NOMO-1 treated with DMSO at 0.1 percent for 48 hours (cell line): ENCODE measurements at regions not wholly inside any gene's neighbourhood (a gene's known extent, or its start where the extent isn't known, plus 50 kb on each side); places are given as distances from the start of the nearest gene placed in this dataset.
"Not testable (repeated sequence)": the region's sequence is repeated elsewhere in the genome, so short reads cannot be mapped to it uniquely, and the experiment has no call there.

Experiments
- DNase-seq: peaks from one replicate; lab custom pipeline; 2025; ENCODE audit not compliant: unreplicated experiment; lab: John Stamatoyannopoulos, UW

DNA sequence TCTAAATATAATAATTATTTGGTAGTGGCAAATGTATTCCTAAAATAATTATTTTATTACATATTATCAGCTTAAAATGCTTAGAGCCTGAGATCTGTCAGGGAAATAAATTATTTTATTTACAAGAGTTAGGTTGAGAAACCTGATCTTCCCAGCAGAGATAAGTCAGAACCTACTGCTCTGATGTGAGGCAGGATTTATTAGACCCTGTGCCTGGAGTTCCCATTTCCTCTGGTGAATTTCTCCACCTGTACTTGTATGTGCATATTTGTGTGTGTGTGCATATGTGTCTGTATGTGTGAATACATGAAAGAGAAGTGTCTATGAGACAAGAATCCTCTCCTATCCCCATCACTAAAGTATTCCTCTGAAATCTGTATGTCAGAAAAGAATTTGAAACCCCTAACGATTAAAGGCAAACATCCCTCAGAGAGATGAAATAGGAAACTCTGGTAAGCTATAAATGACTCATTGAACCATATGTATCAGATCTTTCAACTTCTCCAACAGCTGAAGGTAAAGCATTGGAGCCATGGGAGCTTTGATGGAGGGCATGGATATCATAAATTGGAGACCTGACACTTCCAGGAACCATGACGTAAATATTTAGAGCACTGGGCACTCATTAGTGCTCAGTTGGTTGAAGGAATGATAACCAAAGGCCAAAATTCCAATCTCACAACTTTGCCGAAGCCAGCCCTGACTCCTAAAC, 190.9 kb downstream of the XPNPEP1 start:
- no peak for DNase-seq

DNA sequence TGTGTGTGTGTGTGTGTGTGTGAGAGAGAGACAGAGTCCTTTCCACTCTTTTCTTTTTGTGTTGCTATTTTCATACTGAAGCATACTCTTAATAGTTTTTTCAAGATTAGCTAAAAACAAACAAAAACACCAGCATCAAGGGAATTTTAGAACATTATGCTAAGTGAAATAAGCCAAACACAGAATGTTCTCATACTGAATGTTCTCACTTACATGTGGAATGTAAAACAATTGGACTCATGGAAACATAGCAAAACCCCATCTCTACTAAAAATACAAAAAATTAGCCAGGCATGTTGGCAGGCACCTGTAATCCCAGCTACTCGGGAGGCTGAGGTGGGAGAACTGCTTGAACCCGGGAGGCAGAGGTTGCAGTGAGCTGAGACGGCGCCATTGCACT, 193.4 kb downstream of the XPNPEP1 start:
- DNase-seq = not testable (repeated sequence)

DNA sequence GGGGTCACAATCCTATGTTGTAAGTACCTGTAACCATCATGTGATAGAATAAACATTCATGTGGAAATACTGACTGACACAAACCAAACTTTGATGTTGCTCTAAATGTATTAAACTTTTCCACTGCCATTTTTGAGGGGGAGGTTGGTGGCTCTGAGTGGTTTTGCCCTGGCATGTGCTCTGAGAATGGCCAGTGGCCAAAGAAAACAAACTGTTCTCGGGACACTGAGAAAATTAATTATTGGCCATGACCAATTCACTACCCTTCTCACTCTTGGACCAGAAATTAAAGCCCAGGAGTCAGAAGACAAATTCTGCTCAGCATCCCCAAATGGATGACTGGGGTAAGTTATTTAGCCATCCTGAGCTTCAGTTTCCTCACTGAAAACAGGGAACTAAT, 195.9 kb downstream of the XPNPEP1 start:
- no peak for DNase-seq

DNA sequence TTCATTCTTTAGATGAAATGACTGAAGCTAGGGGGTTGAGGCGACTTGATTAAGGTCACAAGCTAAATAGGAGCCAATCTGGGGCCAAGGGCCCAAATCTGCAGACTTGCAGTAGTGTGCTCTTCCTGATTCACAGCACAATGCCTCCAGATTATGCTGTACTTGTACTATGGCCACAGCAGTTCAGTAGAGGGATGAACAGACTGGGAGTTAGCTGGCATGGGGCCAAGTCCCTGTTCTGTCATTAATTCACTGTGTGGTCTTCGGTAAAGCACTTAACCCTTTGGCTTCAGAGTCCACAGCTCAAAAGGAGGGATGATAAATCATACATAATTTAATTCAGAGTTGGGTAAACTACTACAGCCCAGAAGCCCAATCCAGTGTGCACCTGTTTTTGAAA, 196.8 kb downstream of the XPNPEP1 start:
- no peak for DNase-seq

DNA sequence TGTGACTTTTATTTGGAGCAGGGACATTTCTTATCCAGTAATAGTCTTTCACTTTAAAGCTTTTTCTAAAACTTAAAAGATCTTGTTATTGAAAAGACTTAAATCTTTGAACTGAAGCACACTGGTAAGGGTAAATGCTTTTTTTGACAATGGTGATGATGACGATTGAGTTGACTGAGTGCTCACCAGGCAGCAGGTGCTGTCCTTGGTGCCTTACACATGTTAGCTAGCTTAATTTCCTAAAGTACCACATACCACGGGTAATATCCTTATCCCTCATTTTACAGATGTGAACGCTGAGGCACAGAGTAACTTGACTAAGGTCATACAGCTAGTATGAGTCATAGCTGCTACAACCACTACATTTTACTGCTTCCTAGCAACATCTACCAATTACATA, 200.0 kb downstream of the XPNPEP1 start:
- DNase-seq = no peak

DNA sequence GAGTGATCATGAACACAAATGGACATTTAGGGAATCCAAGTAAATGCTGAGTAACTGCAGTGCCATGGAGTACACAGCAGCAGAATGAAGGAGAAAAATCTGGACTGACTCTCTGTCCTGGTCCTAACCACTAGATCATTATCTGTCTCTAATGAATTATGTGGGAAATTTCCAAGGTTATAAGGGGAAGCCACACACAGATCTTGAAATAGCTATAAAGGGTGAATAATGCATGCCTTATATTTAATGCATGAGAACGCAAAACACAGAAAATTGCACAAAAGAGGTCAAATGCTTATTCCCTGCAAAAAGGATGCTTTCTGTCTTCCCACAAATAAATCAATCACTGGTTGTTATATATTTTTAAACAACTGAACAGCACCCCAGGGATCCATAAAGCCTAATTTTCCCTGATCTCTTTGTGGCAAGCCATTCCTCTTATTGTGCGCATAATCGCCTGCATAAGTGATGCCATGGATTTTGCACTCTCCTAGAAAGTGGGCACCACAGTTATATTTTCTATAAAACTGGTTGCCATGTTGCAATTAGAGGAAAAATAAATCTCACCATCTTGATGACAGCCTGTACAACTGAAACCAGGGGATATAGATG, 201.8 kb downstream of the XPNPEP1 start:
- DNase-seq = no peak

DNA sequence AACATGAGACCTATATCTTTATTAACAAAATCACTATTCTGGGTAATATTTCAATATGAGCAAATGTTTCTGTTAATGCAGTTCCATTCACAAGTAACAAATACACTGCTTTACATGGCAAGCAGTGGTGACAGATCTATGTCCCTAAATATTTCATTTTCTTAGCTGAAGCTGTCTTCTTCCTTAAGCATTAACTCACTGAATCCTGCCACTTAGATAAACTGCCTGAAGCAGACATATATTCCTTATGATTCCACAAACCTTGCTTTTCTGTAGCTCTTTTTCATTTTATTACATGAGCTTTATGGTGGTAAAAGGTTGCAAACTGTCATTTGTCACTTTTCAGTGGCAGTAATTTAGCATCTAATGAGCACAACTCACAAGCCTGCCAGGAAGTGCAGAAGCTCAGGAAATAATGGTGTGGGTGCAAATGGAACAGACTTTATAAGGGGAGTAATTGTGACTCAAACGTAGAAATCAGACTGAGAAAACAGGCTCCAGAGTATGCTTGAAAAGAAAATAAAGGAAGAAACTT, 217.2 kb downstream of the XPNPEP1 start:
- DNase-seq = no peak

DNA sequence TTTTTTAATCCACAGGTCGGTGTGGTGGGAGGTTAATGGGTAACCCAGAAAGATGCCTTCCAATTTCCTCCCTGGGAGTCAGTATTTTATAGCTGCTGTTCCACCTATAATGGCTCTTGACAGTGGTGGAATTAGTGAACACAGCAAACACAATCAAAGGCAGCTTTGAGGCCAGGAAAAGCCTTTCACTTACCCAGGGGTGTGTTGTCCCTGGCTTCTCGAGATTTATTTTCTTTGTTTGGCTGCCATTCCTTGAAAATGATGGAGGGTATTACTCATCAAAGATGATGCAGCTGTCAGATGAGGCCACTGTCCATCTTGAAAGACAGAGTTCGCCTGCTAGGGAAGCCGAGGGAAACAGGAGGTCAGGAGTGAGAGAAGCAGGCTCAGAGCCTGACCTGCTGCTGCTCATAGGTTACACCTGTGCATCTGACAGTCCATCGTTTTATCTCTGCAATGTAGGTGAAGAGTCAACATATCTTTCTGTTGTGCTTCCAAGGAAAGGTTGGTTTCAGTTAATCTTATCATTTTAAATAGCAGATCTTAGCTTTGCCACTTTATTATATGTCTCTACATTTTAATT, 221.6 kb downstream of the XPNPEP1 start:
- no peak for DNase-seq

DNA sequence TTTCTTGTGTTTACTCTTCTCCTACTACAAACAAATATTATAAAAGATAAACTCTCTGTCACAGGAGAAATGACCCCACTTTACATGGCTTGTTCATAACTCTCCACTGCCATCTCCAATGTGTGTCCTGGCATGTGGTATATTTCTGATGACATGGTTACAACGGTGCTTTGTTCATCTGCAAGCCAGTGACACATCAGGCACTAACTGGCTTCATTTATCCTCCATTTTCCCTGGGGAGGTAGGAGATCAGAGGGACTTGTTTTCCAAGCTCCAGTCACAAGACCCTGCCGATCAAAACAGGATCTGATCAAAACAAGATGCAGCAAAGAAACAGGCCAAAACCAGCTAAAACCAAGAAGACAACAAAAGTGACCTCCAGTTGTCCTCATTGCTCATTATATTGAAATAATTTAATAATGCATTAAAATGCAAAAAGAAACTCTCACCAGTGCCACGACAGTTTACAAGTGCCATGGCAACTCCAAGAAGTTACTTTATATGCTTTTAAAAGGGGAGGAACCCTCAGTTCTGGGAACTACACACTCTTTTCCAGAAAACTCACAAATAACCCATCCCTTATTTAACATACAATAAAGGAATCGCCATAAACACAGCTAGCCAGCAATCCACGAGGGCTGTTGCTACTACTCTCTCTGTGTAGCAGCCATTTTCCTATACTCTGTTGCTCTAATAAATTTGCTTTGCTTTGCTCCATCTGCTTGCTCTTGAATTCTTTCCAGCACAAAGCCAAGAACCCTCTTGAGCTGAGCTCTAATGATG, 224.2 kb downstream of the XPNPEP1 start:
- no peak for DNase-seq

DNA sequence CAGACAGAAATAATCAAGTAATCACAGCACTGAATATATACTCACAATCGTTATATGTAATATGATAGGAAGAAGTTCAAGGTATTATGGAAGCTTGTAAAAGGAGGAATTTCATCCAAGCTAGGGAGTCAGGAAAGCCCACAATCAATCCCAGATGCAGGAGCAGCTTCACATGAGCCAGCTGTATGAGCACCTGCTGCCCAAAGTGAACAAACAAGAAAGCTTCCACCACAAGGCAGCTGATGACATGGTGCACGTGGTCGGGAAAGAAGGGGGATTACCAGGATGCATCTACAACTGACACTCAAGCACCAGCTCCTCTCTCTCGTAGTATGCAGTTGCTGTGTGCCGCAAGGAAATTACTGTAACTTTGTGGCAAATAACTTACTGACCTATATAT, 225.2 kb downstream of the XPNPEP1 start:
- no peak for DNase-seq

DNA sequence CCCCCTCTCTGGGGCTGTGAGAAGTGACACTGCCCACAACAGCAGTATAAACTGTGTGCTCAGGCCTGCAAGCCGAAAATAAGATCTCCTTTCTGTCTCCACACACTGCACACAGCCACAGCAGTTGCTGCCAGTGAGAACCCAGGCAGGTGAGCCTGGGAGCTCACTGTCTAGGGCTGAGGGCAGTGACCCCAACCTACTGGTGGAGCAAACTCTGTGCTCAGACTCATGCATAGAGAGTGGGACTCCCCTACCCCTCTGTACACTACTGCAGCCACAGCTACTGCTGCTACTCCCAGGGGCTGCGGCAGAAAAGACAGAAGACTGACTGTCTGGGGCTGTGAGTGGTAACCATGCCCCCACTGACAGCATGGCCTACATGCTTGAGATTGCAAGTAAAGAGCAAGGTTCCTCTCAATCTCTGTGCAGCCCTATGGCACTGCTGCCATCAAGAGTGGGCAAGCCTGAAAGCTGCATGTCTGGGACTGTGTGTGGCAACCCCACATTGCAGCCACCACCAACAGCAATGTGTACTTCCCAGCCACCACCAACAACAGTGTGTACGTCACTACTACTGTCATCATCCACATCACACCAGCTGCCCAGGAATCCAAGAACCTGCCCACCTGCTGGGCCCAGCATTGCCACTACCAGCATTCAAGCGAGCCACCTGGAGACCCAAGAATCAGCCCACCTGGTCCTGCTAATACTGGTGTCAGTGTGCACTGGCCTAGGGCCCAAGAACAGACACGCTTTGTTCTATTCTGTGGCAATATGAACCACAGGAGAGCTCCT, 226.1 kb downstream of the XPNPEP1 start:
- DNase-seq = no peak

DNA sequence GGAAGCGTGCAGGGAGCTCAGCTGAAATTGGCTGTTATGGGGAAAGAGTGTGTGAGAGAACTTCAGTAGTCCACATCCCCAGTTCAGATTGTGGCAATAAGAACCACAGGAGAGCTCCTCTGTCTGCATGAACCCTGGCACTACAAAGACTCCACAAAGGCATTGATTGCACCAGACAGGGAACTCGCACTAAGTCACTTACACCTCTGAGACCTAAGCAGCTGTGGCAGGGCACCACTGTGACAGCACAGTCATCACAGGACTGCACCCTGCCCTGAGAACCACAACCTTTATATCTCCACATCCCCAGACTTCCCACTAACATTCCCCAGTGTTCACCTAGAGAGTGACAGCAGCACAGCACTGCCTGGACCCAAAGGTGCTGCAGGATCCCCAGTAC, 226.8 kb downstream of the XPNPEP1 start:
- DNase-seq = no peak

DNA sequence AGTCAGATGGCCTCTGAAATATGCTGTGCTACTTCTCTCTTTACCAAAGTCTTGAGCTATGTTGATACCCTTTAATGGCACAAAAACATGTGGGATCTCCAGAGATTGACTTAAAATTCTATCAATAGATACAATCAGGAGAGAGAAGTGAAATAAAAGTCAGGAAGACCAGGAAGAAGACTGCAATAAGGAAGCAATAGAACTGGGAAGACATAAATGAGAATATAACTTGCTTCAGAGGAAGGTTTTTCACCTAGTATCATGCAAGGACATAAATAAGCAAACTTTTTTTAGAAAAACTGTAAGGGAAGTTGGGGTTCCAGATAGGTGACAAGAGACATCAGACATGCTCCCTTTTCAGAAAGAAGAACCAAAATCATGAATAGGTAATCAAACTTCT, 227.3 kb downstream of the XPNPEP1 start:
- DNase-seq = no peak

DNA sequence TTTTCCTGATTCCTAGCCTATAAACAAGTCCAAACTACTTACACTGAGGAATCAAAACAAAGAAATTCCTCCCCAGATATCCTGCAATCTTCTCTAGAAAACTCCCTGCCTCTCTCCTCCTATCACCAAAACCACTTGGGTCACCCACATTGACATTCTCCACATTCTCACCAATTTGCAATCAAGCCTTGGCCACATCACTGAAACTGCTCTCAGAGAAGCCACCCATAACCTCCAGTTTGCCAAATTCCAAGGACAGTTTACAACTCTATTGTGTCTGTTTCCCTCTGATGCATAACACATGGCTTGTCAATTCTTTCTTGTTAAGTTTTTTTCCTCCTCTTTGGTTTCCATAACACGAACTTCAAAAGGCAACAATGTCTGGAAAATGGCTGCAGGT, 233.5 kb downstream of the XPNPEP1 start:
- no peak for DNase-seq

DNA sequence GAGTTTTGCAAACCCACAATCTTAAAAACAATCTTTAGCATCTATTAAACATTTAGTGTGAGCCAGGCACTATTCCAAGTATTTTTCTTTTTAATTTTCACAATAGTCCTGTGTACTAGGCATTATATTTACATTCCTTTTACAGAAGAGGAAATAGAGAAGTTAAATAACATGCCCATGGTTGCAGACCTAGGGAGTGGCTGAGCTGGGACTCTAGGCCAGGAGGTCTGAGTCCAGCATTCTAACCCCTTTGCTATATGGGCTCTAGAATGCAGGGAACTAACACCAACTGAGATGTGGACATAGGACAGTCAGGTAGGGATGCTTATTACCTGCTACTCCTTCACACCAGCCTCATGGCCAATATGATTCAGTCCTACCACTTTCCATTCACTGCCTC, 243.8 kb downstream of the XPNPEP1 start:
- DNase-seq = no peak

DNA sequence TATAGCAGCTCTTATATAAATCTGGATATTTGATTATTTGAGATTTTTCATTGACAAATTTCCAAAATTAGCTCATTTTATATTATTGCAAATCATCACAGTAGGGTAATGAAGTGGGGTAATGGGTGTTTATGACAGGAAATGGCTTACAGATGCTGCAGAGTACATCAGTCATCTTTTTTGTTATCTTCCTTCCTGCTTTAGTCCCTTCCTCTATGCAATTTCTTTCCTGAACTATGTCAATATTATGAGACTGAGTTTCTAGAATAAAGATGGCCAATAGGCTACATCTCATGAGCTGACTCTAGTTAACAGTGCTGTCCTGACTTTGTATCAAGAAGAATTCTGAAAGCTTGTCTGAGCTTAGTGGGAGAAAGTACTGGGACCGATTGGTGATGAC, 244.5 kb downstream of the XPNPEP1 start:
- DNase-seq = no peak

DNA sequence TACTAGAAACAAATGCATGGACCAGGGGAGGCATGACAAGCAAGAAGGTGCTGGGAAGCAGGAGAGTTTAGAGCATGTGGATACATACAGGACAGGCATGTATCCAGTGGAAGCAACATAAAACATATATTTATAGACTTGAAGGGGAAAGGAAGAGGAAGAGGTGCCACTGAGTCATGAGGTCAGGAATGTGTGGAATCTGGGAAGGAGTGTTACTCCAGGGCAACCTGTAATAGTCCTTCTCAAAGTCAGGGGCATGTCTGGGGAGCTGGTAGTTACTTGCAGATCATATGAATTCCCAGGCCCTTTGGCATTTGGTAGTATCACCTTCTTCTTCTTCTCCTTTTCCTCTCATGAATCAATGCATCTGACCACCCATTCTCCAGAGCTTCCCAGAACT, 246.6 kb downstream of the XPNPEP1 start:
- DNase-seq = no peak

DNA sequence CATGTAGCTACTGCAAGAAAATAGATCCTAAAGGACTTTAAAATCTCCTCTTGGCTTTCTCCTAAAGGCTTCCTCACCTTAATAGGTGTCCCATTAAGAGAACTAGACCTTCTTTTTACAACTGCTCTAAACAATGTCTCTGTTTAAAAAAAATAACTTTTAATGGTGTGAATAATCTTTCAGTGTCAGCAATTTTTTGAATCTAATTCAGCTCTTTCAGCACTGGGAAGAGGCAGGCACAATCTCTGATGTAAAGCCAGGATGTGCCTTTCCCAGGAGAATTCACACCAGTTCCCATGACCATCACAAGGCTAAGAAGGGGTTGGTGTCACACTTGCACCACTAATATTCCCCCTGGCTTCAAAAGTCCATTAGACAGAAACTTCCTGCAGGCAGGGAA, 254.6 kb downstream of the XPNPEP1 start:
- DNase-seq = no peak

DNA sequence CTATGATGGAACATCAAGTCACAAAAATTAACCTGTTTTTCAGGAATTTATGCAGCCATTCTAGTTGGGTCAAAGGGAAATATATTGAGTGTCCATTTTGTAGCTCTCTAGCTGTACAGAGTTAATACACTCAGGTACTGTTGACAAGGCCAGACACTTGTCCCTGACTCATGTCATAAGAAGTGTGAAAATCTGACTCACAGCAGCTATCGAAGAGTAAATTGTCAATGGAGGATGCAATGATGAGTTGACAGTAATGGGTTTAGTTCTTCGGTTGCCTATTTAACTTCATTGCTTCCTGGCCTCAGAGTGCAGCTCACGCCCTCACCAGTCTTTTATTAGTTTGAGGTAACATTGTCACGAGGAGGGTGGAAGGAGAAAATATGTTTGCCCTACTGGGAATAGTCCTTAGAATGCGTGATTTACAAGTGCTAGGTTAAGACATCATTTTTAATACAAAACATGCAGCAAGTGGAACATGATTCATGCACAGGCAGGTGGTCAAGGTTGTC, 255.1 kb downstream of the XPNPEP1 start:
- DNase-seq = no peak

DNA sequence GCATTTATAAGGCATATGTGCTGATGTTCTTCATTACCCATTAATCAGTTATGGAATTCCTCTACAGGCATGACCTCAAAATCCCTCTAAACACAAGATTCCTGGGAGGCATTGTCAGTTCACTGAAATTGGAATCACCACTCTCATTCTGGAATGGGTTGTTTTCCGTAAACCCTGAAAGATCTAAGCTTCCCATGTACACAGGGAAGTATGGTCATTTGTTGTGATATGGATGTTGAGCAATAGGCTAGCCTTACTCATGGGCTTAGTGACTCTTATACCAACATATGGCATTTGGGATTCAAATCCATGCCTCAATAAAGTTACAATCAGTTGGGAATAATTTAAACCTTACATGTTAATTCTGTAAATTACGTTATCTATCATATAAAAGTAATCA, 258.0 kb downstream of the XPNPEP1 start:
- DNase-seq = no peak

DNA sequence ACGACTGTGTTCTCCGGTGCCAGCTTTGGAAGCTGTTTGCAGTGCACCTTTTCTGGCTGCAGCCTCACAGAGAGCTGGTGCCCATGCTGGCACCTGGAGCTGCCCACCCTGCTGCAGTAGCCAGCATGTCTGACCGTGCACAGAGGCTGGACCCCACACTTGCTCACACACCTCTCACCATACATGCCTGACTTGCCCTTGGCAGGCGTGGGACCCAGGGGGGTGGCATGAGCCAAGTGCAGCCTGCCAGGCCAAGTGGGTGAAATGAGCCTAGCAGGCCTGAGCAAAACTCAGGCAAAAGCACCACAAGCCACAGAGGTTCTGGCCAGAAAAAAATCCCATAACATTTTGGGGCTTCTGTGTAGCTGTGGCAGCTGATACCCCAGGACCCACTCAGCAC, 258.8 kb downstream of the XPNPEP1 start:
- no peak for DNase-seq
